Left kidney (tissue), 1 donor: ENCODE measurements at regions not wholly inside any gene's neighbourhood (a gene's known extent, or its start where the extent isn't known, plus 50 kb on each side); places are given as distances from the start of the nearest gene placed in this dataset.

Experiments used
- DNase-seq: peaks from one replicate; pipeline ENCODE4 v3.0.0-alpha.2; 2013

GRCh38 chr6:167442796-167443680, 118.2 kb downstream of the TTLL2 start:
- DNase-seq = no peak

- no peak for DNase-seq
Observed at GRCh38 chr6:167444602-167445346, 119.9 kb downstream of the TTLL2 start.

- no peak for DNase-seq
Observed at GRCh38 chr6:167445568-167445967, 120.7 kb downstream of the TTLL2 start.

- no peak for DNase-seq
Observed at GRCh38 chr6:167446046-167446445, 121.2 kb downstream of the TTLL2 start.

- DNase-seq = no peak
Observed at GRCh38 chr6:167446971-167447370, 122.1 kb downstream of the TTLL2 start.

GRCh38 chr6:167448378-167448777, 123.5 kb downstream of the TTLL2 start:
- no peak for DNase-seq

GRCh38 chr6:167449094-167449861, 124.4 kb downstream of the TTLL2 start:
- no peak for DNase-seq

GRCh38 chr6:167450626-167451025, 125.7 kb downstream of the TTLL2 start:
- DNase-seq = no peak

GRCh38 chr6:167452338-167453081, 127.6 kb downstream of the TTLL2 start:
- no peak for DNase-seq

- no peak for DNase-seq
Observed at GRCh38 chr6:167453082-167453446, 128.2 kb downstream of the TTLL2 start.

- DNase-seq = no peak
Observed at GRCh38 chr6:167454003-167454402, 129.1 kb downstream of the TTLL2 start.

GRCh38 chr6:167455371-167455770, 130.5 kb downstream of the TTLL2 start:
- no peak for DNase-seq

GRCh38 chr6:167462514-167463312, 137.8 kb downstream of the TTLL2 start:
- DNase-seq = no peak

- no peak for DNase-seq
Observed at GRCh38 chr6:167464177-167464576, 139.3 kb downstream of the TTLL2 start.

- DNase-seq = no peak
Observed at GRCh38 chr6:167465482-167465881, 140.6 kb downstream of the TTLL2 start.

GRCh38 chr6:167467282-167467681, 142.4 kb downstream of the TTLL2 start:
- no peak for DNase-seq

GRCh38 chr6:167467793-167468431, 143.0 kb downstream of the TTLL2 start:
- DNase-seq = no peak

- DNase-seq = no peak
Observed at GRCh38 chr6:167469101-167469500, 144.2 kb downstream of the TTLL2 start.

- no peak for DNase-seq
Observed at GRCh38 chr6:167469672-167470071, 144.8 kb downstream of the TTLL2 start.

- DNase-seq = no peak
Observed at GRCh38 chr6:167470101-167470835, 145.4 kb downstream of the TTLL2 start.
